T-helper 1 cell treated with Interleukin-12 subunit alpha and Interleukin-12 subunit beta and Interleukin-4 antibody, amounts not matched to agents 30 ng/mL and 1 ng/mL, for 36 hours (primary cell): ENCODE measurements at regions not wholly inside any gene's neighbourhood (a gene's known extent, or its start where the extent isn't known, plus 50 kb on each side); places are given as distances from the start of the nearest gene placed in this dataset.
"Not testable (repeated sequence)": the region's sequence is repeated elsewhere in the genome, so short reads cannot be mapped to it uniquely, and the experiment has no call there.

Experiments
- intact Hi-C: fragments of 100-400 bp; cut with micrococcal nuclease; formaldehyde crosslinking; loops from one replicate; pipeline ENCODE4 v1.15.1; 2024

DNA sequence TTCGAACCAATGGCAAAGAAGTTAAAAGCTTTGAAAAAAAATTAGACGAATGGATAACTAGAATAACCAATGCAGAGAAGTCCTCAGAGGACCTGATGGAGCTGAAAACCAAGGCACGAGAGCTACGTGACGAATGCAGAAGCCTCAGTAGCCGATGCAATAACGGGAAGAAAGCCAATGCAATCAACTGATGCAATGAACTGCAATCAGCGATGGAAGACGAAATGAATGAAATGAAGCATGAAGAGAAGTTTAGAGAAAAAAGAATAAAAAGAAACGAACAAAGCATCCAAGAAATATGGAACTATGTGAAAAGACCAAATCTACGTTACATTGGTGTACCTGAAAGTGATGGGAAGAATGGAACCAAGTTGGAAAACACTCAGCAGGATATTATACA, 52.6 kb upstream of the MRPS30 start:
- intact Hi-C loops, result not testable (repeated sequence)

DNA sequence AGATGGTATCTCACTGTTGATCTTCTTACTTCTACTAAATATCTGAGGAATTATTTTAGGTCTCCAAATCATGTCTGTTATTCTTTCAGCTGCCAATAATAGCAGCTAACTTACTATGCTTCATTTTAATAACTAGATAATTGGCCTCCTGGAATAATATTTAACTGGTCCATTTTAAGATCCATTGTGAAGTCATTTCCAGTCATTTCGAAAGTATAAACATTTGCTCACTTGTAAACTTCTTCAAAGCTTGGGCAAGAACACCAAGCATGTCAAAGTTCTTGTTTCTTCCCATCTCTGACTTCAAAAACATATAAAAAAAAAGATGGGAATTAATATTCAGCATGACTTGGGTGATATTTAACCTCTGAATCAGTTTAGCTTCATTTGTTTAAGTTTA, 61.4 kb upstream of the MRPS30 start:
- intact Hi-C loops, result no loop called here

DNA sequence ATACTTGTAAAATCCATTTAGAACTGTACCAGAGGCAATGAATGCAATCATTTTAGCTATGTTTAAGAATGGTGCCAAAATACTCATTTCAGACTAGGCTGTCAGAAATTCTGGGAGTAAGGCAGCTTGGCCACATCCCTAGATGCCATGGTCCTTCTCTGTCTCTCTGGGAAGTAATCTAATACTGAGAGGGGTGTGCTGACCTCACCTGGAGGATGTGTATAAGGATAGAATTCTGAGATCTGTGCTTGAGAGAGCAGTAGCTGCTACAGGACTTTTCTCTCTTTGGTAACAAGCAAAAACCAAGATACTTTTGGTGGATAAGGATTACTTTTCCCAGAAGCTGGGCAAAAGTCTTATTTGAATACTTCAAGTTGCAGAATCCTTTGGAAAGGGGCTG, 68.1 kb upstream of the MRPS30 start:
- intact Hi-C loops, result no loop called here

DNA sequence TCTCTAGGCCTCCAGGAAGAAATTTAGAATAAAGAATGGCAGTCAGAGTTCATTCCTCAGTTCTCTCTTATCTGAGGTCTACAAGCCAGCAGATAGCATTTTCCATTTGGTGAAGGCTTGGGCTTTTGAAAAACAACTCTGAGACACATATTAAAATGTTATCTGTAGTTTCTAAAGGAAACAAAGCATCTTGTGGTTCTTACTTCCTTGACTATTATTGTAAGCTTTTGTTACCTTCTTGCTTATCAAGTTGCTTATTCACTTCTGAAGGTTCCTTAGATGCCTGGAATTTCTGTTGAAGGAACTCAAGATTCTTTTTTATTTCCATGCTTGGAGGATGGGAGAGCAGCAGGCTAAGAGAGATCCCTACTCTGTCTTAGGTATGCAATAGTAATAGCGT, 79.2 kb upstream of the MRPS30 start:
- intact Hi-C loops, result no loop called here

DNA sequence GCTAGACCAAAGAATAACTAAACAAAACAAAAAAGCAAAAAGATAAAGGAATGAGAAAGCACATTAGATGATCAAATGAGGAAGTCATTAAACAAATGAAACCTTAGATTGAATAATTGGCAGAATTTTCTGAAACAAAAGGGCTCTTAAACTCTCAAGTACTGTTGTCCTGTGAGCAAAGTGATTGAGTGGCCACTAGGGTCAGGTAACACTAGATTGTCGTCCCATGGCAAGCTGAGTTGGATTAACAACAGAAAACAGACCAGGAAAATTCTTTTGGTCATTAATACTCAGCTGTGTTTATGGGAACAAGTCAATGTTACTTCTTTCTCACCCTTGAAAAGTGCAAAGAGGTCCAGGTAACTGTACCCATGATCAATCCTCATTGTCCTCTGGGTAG, 81.6 kb upstream of the MRPS30 start:
- intact Hi-C loops, result no loop called here

DNA sequence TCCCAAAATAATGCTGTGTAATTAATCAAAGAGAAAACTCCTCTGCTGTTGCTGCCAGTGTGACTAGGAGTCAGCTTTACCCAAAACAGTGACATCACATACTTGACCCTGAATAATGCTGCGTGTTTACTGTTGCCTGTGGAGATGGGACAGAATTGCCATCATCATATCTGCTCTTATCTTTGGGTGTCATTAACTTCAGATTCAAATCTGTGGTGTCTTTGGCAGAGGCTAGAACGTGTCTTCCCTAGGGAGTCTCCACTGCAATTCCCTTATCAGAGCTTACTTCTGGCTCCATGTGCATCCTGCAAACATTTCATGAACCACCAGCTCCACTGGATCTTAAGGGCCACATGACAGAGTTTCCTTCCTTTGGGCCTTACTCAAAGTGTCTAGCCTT, 88.9 kb upstream of the MRPS30 start:
- intact Hi-C loops, result no loop called here

DNA sequence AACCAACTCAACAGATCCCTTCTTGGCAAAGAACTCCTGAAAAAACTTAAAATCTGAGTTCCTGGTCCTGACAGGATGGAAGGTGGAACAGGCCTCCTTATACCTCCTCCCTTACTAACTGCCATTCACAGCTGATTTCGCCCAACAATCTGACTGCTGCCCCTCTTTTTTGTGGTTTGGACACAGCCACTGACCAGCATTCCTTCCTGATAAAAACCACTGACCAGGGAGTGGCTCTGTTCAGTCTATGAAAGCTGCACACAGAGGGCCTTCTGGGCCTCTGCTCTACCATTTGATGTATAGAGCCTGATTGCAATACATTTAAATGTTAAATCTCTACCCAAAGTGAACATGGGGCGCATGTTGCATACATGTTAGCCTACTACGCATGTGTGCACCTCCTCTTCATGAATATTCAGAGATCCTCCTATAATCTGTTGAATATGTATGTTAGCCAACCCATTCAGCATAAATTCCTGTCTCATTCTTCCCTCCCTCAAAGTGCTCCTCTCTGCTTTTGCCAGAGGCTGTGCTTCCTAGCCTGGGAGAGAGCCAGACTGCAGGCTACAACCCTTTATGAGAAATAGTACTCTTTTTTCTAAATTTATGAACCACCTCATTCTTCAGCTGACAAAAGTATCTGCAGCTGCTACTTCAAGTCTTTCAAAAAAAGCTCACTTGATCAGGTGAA, 93.7 kb upstream of the MRPS30 start:
- intact Hi-C loops, result no loop called here

DNA sequence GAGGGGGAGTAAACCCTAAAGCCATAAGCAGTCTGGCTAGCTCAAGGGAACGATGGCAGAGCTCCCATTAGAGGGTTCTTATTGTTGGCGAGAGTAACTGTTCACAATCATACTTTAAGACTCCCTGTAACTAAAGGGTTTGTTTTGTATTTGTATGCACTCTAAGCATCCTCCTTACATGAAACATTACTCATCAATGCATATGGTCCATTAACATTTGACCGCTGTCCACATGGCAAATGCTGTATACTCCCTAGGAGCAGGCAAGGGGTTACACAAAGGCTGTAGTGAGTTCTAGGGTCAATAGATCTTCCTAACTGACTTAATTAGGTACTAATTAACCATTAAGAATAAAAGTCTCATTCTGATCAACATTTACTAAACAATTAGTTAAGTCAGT, 95.3 kb upstream of the MRPS30 start:
- intact Hi-C loops, result no loop called here

DNA sequence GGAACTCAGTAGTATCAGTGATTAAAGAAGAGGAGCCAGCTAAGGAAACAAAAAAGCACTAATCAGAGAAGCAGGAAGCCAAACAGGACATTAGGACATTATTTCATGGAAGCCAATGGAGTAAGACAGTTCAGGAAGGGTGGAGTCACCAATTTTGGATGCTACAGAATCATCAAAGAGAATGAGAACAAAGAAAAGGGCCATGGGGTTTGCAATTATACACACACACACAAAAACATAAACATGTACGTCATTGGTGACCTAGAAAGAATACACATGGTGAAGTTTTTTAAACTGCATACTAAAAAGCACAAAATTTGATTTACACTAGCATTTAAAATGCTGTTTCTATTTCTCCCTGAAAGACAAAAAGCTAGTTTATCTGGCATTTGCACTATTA, 96.8 kb upstream of the MRPS30 start:
- intact Hi-C loops, result no loop called here

DNA sequence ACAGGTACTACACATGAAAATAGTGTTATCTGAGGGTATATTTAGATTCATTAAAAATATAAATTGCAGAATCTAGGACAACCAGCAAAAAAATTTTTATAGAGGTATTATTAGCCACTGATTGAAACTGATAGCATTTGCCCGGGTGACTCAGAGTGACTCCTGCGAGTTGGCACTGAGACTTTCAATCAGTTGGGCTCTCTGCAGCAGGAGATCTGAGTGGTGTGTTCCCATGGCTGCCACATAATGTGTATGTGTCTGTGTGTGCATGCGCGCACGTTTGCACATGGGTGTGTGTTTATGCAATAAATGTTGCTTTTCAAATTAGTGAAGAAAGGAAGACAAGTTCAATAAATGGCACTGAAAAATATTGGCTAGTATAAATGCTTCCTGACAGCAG, 100.1 kb upstream of the MRPS30 start:
- intact Hi-C loops, result no loop called here

DNA sequence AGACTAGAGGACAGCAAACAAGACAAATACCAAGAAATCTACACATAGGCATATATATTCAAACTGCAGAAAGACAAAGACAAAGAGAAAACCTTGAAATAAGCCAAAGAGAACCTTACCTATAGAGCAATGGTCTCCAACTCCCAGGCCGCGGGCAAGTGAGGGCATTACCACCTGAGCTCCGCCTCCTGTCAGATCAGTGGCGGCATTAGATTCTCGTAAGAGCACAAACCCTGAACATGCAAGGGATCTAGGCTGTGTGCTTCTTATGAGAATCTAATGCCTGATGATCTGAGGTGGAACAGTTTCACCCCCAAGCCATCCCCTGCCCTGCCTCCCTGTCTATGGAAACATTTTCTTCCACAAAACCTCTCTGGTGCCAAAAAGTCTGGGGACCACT, 101.0 kb upstream of the MRPS30 start:
- intact Hi-C loops, result no loop called here

DNA sequence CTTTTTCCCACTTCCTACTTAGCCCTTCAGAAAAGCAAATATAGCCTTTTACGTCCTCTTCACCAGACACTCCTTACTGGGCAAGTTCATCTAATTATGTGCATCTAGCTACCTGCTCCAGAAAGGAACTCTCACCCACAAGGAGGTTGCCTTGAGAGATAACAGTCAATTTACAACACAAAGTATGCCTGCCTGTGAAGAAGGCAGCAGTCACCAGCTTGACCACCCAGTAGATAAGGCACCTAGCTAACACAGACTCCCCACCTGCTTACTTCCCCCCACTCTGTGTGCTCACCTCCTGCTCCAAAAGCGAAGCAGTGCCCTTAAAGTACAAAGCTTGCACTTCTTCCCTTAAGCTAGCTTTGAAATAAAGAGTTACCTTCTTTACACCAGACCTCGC, 111.7 kb upstream of the MRPS30 start:
- intact Hi-C loops, result no loop called here

DNA sequence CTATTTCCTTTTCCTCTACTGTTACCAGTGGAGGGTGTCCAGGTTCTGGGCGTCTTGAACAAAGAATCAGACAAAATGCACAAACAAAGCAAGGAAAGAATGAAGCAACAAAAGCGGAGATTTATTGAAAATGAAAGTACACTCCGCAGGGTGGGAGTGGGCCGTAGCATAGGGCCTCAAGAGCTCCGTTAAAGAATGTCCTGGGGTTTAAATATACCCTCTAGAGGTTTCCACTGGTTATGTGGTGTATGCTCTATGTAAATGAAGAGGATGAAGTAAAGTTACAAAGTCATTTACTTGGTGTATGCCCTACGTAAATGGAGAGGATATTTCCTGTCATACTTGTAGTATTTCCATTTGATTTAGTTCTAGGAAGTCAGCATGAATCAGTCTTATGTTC, 113.5 kb upstream of the MRPS30 start:
- intact Hi-C loops, result no loop called here

DNA sequence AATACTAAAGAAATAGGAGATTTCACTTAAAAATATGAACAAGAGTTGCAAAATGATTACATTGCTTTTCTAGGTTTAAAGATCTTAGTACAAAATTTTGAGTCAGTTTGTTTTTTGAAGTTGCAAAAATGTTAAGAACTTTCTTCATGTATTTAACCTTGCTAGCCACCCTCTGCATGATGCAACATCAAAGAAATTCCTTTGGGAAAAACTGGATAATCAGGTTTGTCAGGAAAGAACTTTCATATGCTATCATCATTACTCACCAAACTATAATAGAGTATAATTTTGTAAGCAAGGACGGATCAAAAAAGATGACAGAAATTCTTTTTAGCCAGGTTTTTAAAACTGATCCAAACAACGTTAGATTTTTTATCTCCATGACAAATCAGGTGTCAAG, 116.9 kb upstream of the MRPS30 start:
- intact Hi-C loops, result no loop called here

DNA sequence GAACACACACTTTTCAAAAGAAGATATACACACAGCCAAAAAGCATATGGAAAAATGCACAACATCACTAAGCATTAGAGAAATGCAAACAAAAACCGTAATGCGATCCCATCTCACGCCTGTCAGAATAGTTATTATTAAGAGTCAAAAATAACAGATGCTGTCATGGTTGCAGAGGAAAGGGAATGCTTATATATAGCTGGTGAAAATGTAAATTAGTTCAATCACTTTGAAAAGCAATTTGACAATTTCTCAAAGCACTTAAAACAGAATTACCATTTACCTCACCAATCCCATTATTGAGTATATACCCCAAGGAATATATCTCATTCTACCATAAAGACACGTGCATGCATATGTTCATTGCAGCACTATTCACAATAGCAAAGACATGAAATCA, 126.8 kb upstream of the MRPS30 start:
- intact Hi-C loops, result no loop called here

DNA sequence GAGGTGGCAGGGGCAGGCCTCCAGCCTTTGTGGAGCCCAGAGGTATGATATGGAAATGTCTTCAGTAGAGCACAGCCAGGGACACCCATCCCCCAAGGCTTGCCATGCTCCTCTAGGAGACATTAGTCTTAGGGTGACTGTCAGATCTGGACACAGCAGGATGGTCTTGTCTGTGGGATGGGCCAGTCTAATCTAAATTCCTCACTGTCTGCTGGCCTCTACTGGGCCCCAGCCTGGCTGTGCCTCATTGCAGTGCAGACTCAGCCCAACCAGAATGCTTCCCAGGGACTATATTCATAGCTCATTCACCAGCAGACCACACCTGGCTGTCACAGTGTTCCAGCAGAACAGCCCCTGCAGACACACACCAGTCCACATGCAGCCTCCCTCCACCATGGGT, 129.5 kb upstream of the MRPS30 start:
- intact Hi-C loops, result no loop called here

DNA sequence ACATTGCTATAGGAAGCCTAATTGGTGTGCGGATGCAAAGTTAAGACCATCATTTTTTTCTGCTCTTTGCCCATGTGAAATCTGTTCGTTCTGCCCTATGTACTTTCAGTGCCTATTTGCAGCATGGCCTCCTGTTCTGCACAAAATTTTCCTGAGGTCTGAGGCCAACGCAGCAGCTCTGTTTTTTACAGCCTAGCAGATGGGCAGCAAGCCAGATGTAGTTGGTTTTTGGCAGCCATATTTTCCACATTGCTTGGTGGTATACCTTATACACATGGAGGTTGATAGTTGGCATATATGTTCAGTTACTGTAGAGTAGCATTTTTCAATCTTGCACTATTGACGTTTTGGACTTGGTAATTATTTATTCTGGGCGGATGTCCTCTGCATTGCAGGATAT, 133.5 kb upstream of the MRPS30 start:
- intact Hi-C loops, result no loop called here

DNA sequence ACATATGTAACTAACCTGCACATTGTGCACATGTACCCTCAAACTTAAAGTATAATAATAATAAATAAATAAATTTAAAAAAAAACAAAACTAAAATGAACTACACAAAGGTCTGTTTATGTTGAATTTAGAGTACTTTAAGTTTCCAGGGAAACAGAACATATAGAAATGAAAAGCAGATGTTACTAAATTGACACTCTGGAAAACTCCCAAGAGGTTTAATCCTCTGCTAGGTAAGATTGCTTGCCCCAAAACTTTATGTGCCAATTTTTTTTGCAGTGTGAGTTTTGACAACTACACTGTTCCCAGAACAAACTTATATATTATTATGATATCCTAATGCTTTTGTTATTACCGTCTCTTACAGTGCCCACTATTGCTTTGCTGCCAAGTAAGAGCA, 134.3 kb upstream of the MRPS30 start:
- intact Hi-C loops, result no loop called here

DNA sequence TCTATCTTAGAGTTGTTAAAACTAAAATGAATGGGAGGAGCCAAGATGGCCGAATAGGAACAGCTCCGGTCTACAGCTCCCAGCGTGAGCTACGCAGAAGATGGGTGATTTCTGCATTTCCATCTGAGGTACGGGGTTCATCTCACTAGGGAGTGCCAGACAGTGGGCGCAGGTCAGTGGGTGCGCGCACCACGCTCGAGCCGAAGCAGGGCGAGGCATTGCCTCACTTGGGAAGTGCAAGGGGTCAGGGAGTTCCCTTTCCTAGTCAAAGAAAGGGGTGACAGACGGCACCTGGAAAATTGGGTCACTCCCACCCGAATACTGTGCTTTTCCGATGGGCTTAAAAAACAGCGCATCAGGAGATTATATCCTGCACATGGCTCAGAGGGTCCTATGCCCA, 140.3 kb upstream of the MRPS30 start:
- intact Hi-C loops, result not testable (repeated sequence)

DNA sequence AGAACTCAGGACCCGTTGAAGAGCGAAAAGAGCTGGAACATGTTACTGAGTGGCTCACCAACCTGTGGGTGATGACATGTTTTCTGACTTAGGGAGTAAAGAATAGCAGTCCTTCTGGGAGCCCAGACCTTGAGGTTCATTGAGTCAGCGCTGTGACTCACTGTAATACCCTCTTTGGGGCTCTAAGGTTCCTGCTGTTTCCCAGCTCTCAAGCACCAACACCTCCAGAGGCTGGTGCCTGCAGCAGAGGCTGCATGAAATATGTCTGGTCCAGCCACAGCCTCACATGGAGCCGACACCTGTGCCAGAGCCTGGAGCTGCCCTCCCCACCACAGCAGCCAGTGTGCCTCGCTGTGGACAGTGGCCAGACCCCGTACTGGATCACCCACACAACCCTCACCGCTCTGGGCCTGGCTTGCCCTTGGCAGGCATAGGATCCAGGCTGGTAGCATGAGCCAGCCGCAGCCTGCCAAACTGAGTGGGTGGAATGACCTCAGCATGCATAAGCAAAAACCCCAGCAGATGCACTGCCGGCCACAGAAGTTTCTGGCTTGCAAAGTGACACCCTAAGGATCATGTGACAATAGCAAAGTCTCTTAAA, 143.5 kb upstream of the MRPS30 start:
- intact Hi-C loops, result no loop called here

DNA sequence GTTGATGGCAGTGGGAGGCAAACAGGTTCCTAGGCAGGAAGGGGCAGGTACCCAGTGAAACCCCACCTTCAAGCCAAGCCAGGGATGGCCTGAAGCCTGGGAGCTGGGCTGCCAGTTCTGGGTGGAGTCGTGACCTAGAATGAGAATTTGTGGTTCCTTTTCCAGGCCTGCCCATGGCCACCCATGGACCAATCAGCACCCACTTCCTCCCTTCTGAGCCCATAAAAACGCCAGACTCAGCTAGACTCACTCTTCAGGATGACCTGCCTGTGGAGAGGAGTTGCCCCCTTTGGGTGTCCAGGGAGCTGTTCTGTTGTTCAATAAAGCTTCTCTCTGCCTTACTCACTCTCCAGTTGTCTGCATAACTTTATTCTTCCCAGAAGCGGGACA, 144.0 kb upstream of the MRPS30 start:
- intact Hi-C loops, result no loop called here

DNA sequence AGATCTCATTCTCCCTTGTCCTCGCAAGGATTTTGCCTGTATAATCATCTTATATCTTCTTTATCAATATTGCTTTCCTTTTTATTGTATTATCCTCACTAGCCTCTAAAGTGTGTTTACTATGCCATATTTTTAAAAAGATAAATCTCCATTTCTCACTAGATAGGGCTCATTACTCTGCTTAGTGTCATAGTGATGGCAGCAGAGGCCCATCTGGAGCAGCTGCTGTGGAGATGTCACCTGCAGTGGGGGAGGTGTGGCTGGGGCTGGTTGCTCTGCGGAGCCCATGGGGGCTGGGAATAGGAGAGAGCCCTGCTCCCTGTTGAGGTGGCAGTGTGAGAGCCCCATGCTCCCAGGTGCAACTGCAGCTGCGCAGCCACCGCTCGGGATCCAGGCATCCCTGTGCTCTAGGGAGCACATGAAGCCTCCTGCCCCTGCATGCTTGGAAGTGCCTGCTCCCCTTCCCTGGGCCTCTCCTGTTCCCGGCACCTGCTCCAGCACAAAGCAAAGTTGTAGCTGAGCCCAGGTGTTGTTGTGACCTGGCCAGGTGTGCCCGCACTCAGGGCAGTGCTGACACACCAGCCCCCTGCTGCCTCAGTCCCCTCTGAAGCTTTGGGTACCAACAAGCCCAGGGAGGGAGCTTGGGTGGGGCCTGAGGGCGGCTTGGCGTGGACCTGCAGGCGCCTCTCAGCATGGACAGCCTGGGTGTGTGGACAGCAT, 144.6 kb upstream of the MRPS30 start:
- intact Hi-C loops, result no loop called here

DNA sequence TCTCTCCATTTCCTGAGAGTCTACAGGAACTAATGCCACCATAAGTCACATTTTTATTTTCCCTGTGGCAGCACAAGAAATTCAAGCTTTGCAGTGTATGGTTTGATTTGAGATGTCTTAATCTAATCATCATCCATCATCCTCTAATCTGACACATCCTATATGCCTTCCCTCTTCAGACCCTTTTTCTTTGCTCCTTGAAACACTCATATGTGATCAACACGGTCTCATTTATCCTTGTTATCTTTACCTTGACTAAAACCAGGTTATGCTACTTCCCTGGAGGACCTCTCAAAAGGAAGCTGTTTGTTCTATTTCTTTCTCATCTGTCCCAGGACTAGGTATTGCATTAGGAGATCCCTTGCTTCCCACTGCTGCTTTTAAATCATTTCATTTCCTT, 146.9 kb upstream of the MRPS30 start:
- intact Hi-C loops, result no loop called here
